Stomach (tissue), 4 donors: ENCODE measurements at regions not wholly inside any gene's neighbourhood (a gene's known extent, or its start where the extent isn't known, plus 50 kb on each side); places are given as distances from the start of the nearest gene placed in this dataset.

Experiments used
- CTCF ChIP-seq, 7 experiments: fragments of 450-650 bp in 4 of 7; fragments of 200-600 bp in 3 of 7; sonication (generic) in 3 of 7; IDR thresholded peaks; one replicate each; pipeline ENCODE4 v1.5.1; 2016 to 2019; ENCODE audit warnings: antibody characterized with exemption in 7 of 7, control low read depth in 2 of 7, mild to moderate bottlenecking in 1 of 7
- EP300 ChIP-seq: sonication (generic); formaldehyde crosslinking; IDR thresholded peaks from one replicate; pipeline ENCODE4 v1.6.1; 2017; ENCODE audit warnings: antibody characterized with exemption
- POLR2A ChIP-seq, 4 donors: fragments of 450-650 bp; IDR thresholded peaks; one replicate each; pipeline ENCODE4 v1.6.1; 2016; ENCODE audit warnings: antibody characterized with exemption in 4 of 4, control low read depth in 2 of 4, mild to moderate bottlenecking in 1 of 4, moderate library complexity in 1 of 4
- POLR2AphosphoS5 ChIP-seq, 3 donors: sonication (generic); formaldehyde crosslinking; IDR thresholded peaks; one replicate each; pipeline ENCODE4 v1.6.1; 2016; ENCODE audit warnings: antibody characterized with exemption in 3 of 3

DNA sequence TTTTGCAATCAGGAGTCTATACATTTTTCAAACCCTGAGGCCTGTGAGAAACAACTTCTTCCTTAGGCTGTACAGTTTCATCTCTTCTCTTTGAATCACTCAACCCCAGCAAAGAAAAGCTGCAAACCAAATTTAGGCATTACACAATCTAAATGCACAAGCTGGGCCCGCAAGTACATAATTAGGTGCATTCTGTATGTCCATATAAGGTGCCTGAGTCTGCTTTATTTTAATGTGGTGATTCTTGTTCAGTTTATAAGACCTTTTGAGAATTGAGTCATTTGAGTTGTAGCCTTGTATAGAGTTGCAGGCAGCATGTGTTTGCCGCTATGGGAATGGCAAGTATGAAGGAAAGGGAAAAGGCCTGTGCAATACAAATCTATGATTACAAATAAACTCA is 709.6 kb upstream of the MARCKS start:
- no peak for TF ChIP-seq POLR2A (IDR thresholded peaks at IDR 0.05)
- no peak for TF ChIP-seq CTCF (IDR thresholded peaks at IDR 0.05)
- no peak for TF ChIP-seq POLR2AphosphoS5 (IDR thresholded peaks at IDR 0.05)
- no peak for TF ChIP-seq EP300
